ENCODE measurements at regions not wholly inside any gene's neighbourhood (a gene's known extent, or its start where the extent isn't known, plus 50 kb on each side); places are given as distances from the start of the nearest gene placed in this dataset.

- no peak for TF ChIP-seq CTCF (IDR thresholded peaks at IDR 0.05)
- TF ChIP-seq POLR2A (IDR thresholded peaks at IDR 0.05) = no peak
Observed at GRCh38 chr11:133713844-133714243, 131.5 kb downstream of the SPATA19 start.

Measured in right lobe of liver (tissue), 4 donors.